GM18526 (cell line): ENCODE measurements at regions not wholly inside any gene's neighbourhood (a gene's known extent, or its start where the extent isn't known, plus 50 kb on each side); places are given as distances from the start of the nearest gene placed in this dataset.

Experiments
- POLR2A ChIP-seq: IDR thresholded peaks from 3 replicates; pipeline ENCODE4 v1.6.1; 2011; ENCODE audit not compliant: insufficient read length; ENCODE audit errors: extremely low read depth

DNA sequence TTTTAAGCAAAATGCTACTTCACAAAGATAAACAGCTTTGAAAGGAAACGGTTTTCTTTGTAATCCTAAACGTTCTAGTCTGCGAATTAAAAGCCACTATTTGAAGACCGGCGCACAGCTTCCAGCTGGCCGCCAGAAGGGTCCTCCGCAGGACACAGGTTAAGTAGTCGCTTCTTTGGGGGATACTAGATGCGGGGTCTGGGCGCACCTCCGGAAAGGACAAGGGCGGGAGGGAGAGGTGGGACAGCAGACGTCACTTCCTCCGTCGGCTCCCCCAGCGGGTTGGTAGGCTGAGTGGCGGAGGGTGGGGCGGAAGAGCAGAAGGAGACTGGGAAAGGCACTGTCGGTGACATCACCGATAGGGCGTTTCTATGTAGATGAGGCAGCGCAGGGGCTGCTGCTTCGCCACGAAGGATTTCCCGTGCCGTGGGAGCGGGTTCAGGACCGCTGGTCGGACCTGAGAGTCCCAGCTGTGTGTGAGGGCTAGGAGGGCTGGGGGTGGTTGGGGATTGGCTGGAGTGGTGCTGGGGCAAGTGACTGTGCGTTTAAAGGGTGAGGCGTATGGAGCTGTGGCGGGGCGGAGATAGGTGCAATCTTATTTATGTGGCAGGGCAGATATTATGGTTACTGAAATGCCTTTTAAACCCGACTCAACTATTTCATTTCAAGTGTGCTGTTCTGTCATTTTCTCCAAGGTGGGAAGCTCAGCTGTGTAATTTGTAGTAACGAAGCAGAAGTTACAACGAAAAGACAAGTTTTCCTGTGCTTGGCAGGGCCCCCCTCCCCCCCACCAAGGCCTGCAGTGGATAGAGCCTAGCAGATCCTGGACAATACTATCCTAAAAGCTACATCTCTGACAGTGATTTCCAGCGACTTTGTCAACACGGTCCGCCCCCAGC, 158.3 kb upstream of the NOTCH2NLA start:
- TF ChIP-seq POLR2A, result peak; percentile 86

DNA sequence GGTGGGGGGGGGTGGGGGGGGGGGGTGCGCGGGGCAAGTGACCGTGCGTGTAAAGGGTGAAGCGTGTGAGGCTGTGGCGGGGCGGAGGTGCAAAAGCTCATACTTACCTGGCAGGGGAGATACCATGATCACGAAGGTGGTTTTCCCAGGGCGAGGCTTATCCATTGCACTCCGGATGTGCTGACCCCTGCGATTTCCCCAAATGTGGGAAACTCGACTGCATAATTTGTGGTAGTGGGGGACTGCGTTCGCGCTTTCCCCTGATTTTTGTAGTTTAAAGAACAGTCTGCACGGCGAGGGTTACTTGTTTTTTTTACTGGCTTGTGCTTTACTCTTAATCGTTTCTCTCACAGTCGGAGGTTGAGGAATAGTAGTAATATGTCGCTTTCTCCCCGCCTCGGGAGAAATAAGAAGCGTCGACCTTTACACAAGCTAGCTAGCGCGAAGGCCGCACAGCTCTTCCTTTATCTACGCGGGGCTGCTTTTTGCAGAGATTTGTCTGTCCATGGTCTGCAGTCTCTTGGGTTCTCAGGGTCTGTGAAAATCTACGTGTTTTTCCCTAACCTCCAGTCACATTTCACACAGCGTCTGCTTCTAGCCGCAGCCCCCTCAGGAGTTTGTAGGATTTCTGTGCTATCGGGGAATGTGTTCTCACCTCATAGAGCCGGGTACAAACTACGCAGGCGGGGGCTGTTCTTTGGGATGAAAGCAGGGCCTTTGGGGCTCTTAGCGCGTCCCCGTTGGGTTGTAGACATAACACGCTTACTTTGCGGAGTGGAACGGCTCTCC, 148.1 kb upstream of the NOTCH2NLA start:
- TF ChIP-seq POLR2A, result peak; percentile 84
